ENCODE measurements at regions not wholly inside any gene's neighbourhood (a gene's known extent, or its start where the extent isn't known, plus 50 kb on each side); places are given as distances from the start of the nearest gene placed in this dataset.

DNA sequence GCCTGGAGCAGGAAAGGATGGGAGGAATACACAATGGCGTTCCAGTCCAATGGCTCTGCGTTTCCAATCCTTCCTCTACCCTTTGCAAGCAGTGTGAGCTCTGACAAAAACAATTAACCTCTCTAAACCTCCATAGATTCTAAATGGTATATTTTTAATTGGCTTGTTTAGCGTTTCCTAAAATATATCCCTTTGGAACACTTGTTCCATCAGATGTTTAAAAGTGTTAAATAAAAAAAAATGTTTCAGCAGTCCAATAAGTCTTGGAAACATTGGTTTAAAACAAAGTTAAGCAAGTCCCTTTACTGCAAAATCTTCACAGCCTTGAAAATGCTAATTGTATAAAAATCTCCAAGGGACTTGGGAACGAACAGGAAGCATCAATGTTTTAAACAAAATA, 432.3 kb upstream of the ARRDC4 start:
- Histone ChIP-seq H2AFZ (ENCODE audit: low read length) (no peak overlapping the region), H3K4me3 (replicated peaks in 1 of 4; ENCODE audit: control extremely low read depth in 1 of 4, insufficient read depth in 1 of 4, low read depth in 3 of 4, low read length in 4 of 4) (no peak overlapping the region), H3K36me3 (ENCODE audit: control insufficient read depth, insufficient read depth, low read length) (no peaks in the 10 kb centered on the region), H3K4me1 (ENCODE audit: control insufficient read depth, extremely low read depth, insufficient read depth, low read length) (no peaks in the 10 kb centered on the region), H3K9ac (ENCODE audit: insufficient read depth, low read length) (no peak overlapping the region), H4K20me1 (ENCODE audit: control insufficient read depth, extremely low read depth, insufficient read depth, low read length) (no peaks in the 10 kb centered on the region), H3K27ac (ENCODE audit: insufficient read depth, low read length) (no peak overlapping the region), H3K4me2 (ENCODE audit: extremely low read depth, insufficient read depth, low read length) (no peak overlapping the region), H3K9me3 (ENCODE audit: control insufficient read depth, insufficient read depth, low read depth, low read length) (no peaks in the 10 kb centered on the region), H3K27me3 (ENCODE audit: control insufficient read depth, insufficient read depth, low read length) (no peaks in the 10 kb centered on the region), H3K79me2 (ENCODE audit: control insufficient read depth, insufficient read depth, low read length) (no peaks in the 10 kb centered on the region)
- DNase-seq (ENCODE audit: low read depth in 2 of 2) = no peak
- TF ChIP-seq, protein P1, sequence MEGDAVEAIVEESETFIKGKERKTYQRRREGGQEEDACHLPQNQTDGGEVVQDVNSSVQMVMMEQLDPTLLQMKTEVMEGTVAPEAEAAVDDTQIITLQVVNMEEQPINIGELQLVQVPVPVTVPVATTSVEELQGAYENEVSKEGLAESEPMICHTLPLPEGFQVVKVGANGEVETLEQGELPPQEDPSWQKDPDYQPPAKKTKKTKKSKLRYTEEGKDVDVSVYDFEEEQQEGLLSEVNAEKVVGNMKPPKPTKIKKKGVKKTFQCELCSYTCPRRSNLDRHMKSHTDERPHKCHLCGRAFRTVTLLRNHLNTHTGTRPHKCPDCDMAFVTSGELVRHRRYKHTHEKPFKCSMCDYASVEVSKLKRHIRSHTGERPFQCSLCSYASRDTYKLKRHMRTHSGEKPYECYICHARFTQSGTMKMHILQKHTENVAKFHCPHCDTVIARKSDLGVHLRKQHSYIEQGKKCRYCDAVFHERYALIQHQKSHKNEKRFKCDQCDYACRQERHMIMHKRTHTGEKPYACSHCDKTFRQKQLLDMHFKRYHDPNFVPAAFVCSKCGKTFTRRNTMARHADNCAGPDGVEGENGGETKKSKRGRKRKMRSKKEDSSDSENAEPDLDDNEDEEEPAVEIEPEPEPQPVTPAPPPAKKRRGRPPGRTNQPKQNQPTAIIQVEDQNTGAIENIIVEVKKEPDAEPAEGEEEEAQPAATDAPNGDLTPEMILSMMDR (conservative IDR thresholded peaks at IDR 0.05 in 1 of 2, IDR thresholded peaks at IDR 0.05 in 1 of 2; ENCODE audit: low read depth in 1 of 2, low read length in 2 of 2) = no peak
- no peak for TF ChIP-seq EZH2 (IDR thresholded peaks at IDR 0.05; ENCODE audit: low read length, missing control alignments)

DNA sequence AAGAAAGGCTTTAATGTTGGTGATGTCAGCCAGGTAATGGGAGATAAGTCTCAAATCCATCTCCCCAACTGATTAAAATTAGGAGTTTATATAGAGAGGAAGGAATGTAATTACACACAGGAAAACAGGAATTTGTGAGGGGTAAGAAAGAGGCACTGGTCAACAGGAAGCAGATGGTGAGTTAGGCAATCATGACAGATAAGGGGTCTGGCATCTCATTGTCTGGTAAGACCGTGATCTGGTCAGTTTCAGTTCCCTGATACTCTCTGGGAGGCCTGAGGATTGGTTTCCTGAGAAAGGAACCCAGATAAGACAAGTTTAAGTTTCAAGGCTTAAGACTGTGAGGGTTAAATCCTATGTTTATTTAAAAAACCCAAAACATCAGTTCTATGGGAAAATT, 414.7 kb upstream of the ARRDC4 start:
- no peaks in the 10 kb centered on the region for H3K79me2 ChIP-seq (ENCODE audit: control insufficient read depth, insufficient read depth, low read length)
- H2AFZ ChIP-seq (ENCODE audit: low read length) = no peak overlapping the region
- no peak overlapping the region for H3K9ac ChIP-seq (ENCODE audit: insufficient read depth, low read length)
- TF ChIP-seq, protein P1 (conservative IDR thresholded peaks at IDR 0.05 in 1 of 2, IDR thresholded peaks at IDR 0.05 in 1 of 2; ENCODE audit: low read depth in 1 of 2, low read length in 2 of 2) = no peak
- TF ChIP-seq EZH2 (IDR thresholded peaks at IDR 0.05; ENCODE audit: low read length, missing control alignments) = no peak
- H3K36me3 ChIP-seq (ENCODE audit: control insufficient read depth, insufficient read depth, low read length) = no peaks in the 10 kb centered on the region
- H3K4me3 ChIP-seq (replicated peaks in 1 of 4; ENCODE audit: control extremely low read depth in 1 of 4, insufficient read depth in 1 of 4, low read depth in 3 of 4, low read length in 4 of 4) = no peak overlapping the region
- H3K27me3 ChIP-seq (ENCODE audit: control insufficient read depth, insufficient read depth, low read length) = no peaks in the 10 kb centered on the region
- H3K4me1 ChIP-seq (ENCODE audit: control insufficient read depth, extremely low read depth, insufficient read depth, low read length) = no peaks in the 10 kb centered on the region
- no peaks in the 10 kb centered on the region for H3K9me3 ChIP-seq (ENCODE audit: control insufficient read depth, insufficient read depth, low read depth, low read length)
- no peaks in the 10 kb centered on the region for H4K20me1 ChIP-seq (ENCODE audit: control insufficient read depth, extremely low read depth, insufficient read depth, low read length)
- DNase-seq (ENCODE audit: low read depth in 2 of 2) = no peak
- H3K4me2 ChIP-seq (ENCODE audit: extremely low read depth, insufficient read depth, low read length) = no peak overlapping the region
- H3K27ac ChIP-seq (ENCODE audit: insufficient read depth, low read length) = no peak overlapping the region

DNA sequence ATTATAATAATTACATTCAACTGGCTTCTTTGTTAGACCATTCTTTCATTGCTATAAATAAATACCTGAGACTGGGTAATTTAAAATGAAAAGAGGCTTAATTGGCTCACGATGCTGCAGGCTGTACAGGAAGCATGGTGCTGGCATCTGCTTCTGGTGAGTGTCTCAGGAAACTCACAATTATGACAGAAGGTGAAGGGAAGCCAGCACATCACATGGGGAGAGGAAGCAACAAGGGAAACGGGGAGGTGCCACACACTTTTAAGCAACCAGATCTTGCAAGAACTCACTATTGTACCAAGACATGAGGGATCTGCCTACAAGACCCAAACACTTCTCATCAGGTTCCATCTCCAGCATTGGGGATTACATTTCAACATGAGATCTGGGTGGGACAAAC, 413.1 kb upstream of the ARRDC4 start:
- no peak for DNase-seq (ENCODE audit: low read depth in 2 of 2)

More for the DNA sequence above, 413.1 kb upstream of the ARRDC4 start:
- no peaks in the 10 kb centered on the region for H3K27me3 ChIP-seq (ENCODE audit: control insufficient read depth, insufficient read depth, low read length)
- no peaks in the 10 kb centered on the region for H4K20me1 ChIP-seq (ENCODE audit: control insufficient read depth, extremely low read depth, insufficient read depth, low read length)
- H3K9ac ChIP-seq (ENCODE audit: insufficient read depth, low read length) = no peak overlapping the region
- H3K4me3 ChIP-seq (replicated peaks in 1 of 4; ENCODE audit: control extremely low read depth in 1 of 4, insufficient read depth in 1 of 4, low read depth in 3 of 4, low read length in 4 of 4) = no peak overlapping the region
- no peaks in the 10 kb centered on the region for H3K36me3 ChIP-seq (ENCODE audit: control insufficient read depth, insufficient read depth, low read length)
- H2AFZ ChIP-seq (ENCODE audit: low read length) = no peak overlapping the region
- H3K4me2 ChIP-seq (ENCODE audit: extremely low read depth, insufficient read depth, low read length) = no peak overlapping the region
- no peak for TF ChIP-seq EZH2 (IDR thresholded peaks at IDR 0.05; ENCODE audit: low read length, missing control alignments)
- TF ChIP-seq, protein P1 (conservative IDR thresholded peaks at IDR 0.05 in 1 of 2, IDR thresholded peaks at IDR 0.05 in 1 of 2; ENCODE audit: low read depth in 1 of 2, low read length in 2 of 2) = no peak
- H3K4me1 ChIP-seq (ENCODE audit: control insufficient read depth, extremely low read depth, insufficient read depth, low read length) = no peaks in the 10 kb centered on the region
- no peaks in the 10 kb centered on the region for H3K9me3 ChIP-seq (ENCODE audit: control insufficient read depth, insufficient read depth, low read depth, low read length)
- H3K79me2 ChIP-seq (ENCODE audit: control insufficient read depth, insufficient read depth, low read length) = no peaks in the 10 kb centered on the region
- no peak overlapping the region for H3K27ac ChIP-seq (ENCODE audit: insufficient read depth, low read length)

Measured in fibroblast of lung (primary cell).